ENCODE measurements at regions not wholly inside any gene's neighbourhood (a gene's known extent, or its start where the extent isn't known, plus 50 kb on each side); places are given as distances from the start of the nearest gene placed in this dataset.

- ATAC-seq (no peak), DNase-seq (no peak)
- Histone ChIP-seq H3K4me2 (ENCODE audit: low read length) (no peak overlapping the region), H3K4me1 (ENCODE audit: insufficient read depth, low read length) (peaks cover 4% of the 10 kb centered on the region; the same call in 1 of the 2 replicates), H2AFZ (ENCODE audit: low read length) (no peak overlapping the region), H3K9me3 (ENCODE audit: low read length) (no peaks in the 10 kb centered on the region), H3K9me2 (replicated peaks; ENCODE audit: low read length) (no peaks in the 10 kb centered on the region), H4K20me1 (ENCODE audit: low read length) (no peaks in the 10 kb centered on the region), H3K27ac (ENCODE audit: low read length) (no peak overlapping the region), H3F3A (ENCODE audit: low read length, unreplicated experiment) (no peaks in the 10 kb centered on the region), H3K9ac (ENCODE audit: low read length) (no peak overlapping the region), H3K4me3 (ENCODE audit: low read length) (no peak overlapping the region), H3K27me3 (ENCODE audit: low read length) (no peaks in the 10 kb centered on the region), H3K79me2 (ENCODE audit: low read length) (no peaks in the 10 kb centered on the region), H3K36me3 (ENCODE audit: low read depth, low read length) (no peaks in the 10 kb centered on the region)
- ChIA-PET POLR2A (ENCODE audit: unreplicated experiment) (no interaction called here), CTCF (no interaction called here)
- TF ChIP-seq EZH2 (IDR thresholded peaks at IDR 0.05; ENCODE audit: low read length, unreplicated experiment) (no peak), CTCF (conservative IDR thresholded peaks at IDR 0.05; ENCODE audit: low read depth, low read length) (no peak), EZH2phosphoT487 (IDR thresholded peaks at IDR 0.05; ENCODE audit: borderline replicate concordance, low read length) (no peak)
- intact Hi-C loops (cut with micrococcal nuclease), result no loop called here
- no TSS peak for BruUV-seq (replicated peaks)
Measured at GRCh38 chr22:47318041-47318737, 555.7 kb downstream of the TBC1D22A start.

GRCh38 chr22:47315862-47316419, 553.5 kb downstream of the TBC1D22A start:
- Histone ChIP-seq H3K79me2 (ENCODE audit: low read length) (no peaks in the 10 kb centered on the region), H3K4me3 (ENCODE audit: low read length) (no peak overlapping the region), H4K20me1 (ENCODE audit: low read length) (no peaks in the 10 kb centered on the region), H3K4me2 (ENCODE audit: low read length) (no peak overlapping the region), H3K9me3 (ENCODE audit: low read length) (no peaks in the 10 kb centered on the region), H3K36me3 (ENCODE audit: low read depth, low read length) (no peaks in the 10 kb centered on the region), H2AFZ (ENCODE audit: low read length) (no peak overlapping the region), H3K27ac (ENCODE audit: low read length) (no peak overlapping the region), H3K9ac (ENCODE audit: low read length) (no peak overlapping the region), H3F3A (ENCODE audit: low read length, unreplicated experiment) (no peaks in the 10 kb centered on the region), H3K4me1 (ENCODE audit: insufficient read depth, low read length) (peaks cover 17% of the 10 kb centered on the region), H3K9me2 (replicated peaks; ENCODE audit: low read length) (no peaks in the 10 kb centered on the region), H3K27me3 (ENCODE audit: low read length) (no peaks in the 10 kb centered on the region)
- intact Hi-C loops (cut with micrococcal nuclease), result no loop called here
- no peak for TF ChIP-seq EZH2 (IDR thresholded peaks at IDR 0.05; ENCODE audit: low read length, unreplicated experiment)
- TF ChIP-seq EZH2phosphoT487 (IDR thresholded peaks at IDR 0.05; ENCODE audit: borderline replicate concordance, low read length), result no peak
- no peak for TF ChIP-seq CTCF (conservative IDR thresholded peaks at IDR 0.05; ENCODE audit: low read depth, low read length)
- ChIA-PET CTCF (no interaction called here), POLR2A (ENCODE audit: unreplicated experiment) (no interaction called here)
- ATAC-seq (no peak), DNase-seq (no peak)
- no TSS peak for BruUV-seq (replicated peaks)

GRCh38 chr22:47310601-47311000, 548.2 kb downstream of the TBC1D22A start:
- H3K36me3 ChIP-seq (ENCODE audit: low read depth, low read length), result no peaks in the 10 kb centered on the region
- no peaks in the 10 kb centered on the region for H3K79me2 ChIP-seq (ENCODE audit: low read length)
- H3K27ac ChIP-seq (ENCODE audit: low read length), result peak overlapping the region; percentile 83
- TF ChIP-seq EZH2phosphoT487 (IDR thresholded peaks at IDR 0.05; ENCODE audit: borderline replicate concordance, low read length) (no peak), EZH2 (IDR thresholded peaks at IDR 0.05; ENCODE audit: low read length, unreplicated experiment) (no peak), CTCF (conservative IDR thresholded peaks at IDR 0.05; ENCODE audit: low read depth, low read length) (no peak)
- H3K9ac ChIP-seq (ENCODE audit: low read length), result peak overlapping the region; percentile 19; the same call in 1 of the 2 replicates
- ATAC-seq, result peak; percentile 85
- peak; percentile 94 for DNase-seq
- peak overlapping the region; percentile 27 for H3K4me2 ChIP-seq (ENCODE audit: low read length)
- ChIA-PET POLR2A (ENCODE audit: unreplicated experiment) (no interaction called here), CTCF (no interaction called here)
- no peaks in the 10 kb centered on the region for H4K20me1 ChIP-seq (ENCODE audit: low read length)
- H3K9me2 ChIP-seq (replicated peaks; ENCODE audit: low read length), result no peaks in the 10 kb centered on the region
- no peak overlapping the region for H2AFZ ChIP-seq (ENCODE audit: low read length)
- no peaks in the 10 kb centered on the region for H3K9me3 ChIP-seq (ENCODE audit: low read length)
- peaks cover 37% of the 10 kb centered on the region for H3K4me1 ChIP-seq (ENCODE audit: insufficient read depth, low read length)
- BruUV-seq (replicated peaks), result no TSS peak
- H3K27me3 ChIP-seq (ENCODE audit: low read length), result no peaks in the 10 kb centered on the region
- no peaks in the 10 kb centered on the region for H3F3A ChIP-seq (ENCODE audit: low read length, unreplicated experiment)
- peak overlapping the region; percentile 7; the same call in 1 of the 2 replicates for H3K4me3 ChIP-seq (ENCODE audit: low read length)
- intact Hi-C loops (cut with micrococcal nuclease), result no loop called here

All from PC-3 (cell line).